ENCODE measurements at regions not wholly inside any gene's neighbourhood (a gene's known extent, or its start where the extent isn't known, plus 50 kb on each side); places are given as distances from the start of the nearest gene placed in this dataset.

DNA sequence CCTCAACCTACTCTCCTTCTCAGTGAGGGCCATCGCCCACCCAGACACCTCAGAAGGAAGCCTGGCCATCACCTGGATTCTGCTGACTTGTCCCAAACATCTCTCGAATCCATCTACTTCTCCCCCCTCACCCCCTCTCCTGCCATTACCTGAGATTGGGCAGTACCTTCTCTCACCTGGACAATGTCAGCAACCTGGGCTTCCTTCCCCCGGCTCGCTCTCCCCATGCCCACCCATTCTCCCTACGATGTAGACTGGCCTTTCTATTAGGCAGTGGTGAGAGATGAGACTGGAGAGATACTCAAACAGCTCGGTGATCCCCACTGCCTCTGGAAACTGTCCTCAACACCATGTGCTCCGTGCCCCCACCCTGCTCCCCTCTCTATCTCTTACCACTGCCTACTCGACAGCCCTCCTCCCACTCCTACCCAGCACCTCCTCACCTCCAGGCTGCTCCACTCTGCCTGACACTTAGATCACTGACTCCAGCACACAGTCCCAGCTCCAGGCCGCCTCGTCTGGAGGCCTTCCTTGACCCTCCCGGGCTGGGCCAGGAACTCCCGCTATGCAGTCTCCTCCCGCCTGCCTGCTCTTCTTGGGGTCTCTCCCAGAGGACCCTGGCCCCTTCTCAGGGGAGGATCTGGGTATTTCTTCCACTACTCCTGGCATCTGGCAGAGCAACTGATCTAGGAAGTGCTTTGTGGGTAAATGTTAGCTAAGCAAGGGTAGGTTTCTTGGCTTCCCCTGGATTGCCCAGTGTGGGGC, 235.8 kb upstream of the NLRP1 start:
- no peak for DNase-seq (ENCODE audit: low spot score)

DNA sequence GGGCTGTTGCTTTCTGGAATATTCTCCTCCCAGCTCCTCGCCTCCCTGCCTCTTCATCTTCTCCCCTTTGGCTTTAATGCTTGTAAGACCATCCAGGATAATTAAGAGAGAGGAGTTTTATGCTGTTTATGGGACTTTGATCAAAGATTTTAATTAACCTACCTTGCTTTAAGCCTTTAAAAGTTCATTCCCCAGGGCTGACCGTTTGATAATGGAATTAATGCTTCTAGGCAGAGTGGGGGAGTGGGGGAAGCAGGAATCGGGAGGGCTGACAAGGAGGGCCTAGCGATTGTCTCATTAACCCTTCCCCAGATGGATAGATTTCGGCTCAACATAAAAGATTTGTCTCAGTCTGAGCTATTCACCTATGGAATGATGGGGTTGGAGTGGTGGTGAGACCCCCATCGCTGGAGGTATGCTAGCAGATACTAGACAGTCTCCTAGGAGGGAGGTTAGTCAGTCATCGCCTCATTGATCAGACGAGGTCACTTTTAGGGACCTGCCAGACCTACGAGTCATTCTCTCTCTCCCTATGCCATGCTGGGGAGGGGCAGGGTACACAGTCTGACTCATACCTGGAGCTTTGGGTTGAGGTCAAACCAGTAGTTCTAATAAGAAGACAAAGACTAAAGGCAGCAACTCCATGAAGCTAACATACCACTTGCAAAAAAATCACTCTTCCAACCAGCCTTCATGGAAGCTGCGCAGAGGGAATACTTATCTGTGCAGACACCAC, 236.6 kb upstream of the NLRP1 start:
- DNase-seq (ENCODE audit: low spot score) = no peak

DNA sequence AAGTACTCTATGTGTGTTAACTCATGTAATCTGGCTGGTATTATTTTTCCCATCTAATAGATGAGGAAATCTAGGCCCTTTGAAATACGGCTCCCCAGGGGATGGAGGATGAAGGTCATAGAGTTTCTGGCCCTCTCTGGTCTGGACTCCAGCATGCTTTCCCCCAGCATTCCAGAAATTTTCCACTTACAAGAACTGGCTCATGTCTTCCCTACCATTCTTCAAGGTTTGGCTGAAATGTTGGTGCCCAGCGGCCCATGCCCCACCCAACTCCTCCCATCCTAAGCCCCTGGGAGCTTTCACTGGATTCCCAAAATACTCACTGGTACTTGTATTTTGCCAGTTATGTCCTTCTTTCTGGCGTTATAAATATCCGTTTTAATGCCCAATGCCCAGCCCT, 237.5 kb upstream of the NLRP1 start:
- DNase-seq (ENCODE audit: low spot score) = no peak

DNA sequence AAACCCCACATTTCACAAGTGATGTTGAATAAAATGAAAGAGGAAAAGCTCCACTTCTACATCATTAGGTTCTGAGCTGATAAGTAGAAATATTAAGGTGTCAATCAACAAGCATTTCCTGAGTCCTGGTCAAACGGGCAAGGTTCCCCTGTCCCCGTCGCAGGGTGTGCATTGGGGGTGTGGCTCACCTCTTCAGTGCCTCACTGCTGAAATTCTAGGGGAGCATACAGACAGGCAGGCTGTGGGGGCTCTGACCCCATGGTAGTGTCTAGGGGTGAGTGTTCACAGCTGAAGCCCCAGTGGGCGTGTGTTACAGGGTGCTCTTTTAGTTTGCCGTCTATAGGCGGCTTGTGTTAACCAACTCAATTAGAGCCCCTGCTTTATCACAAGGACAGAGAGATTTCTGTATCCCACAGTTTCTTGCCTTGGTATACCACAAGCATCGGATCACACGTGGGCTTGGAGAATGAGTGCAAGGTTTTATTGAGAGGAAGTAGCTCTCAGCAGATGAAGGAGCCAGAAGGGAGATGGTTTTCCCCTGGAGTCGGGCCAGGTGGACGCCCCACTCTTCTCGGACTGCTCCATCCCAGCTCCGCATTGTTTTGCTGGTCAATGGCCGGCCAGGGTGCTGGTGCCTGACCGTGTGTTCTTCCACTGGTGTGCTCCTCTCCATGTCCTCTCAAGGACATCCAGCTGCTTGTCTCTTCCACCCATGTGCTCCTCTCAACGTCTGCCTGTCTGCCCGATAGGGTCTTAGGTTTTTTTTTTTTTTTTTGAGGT, 238.2 kb upstream of the NLRP1 start:
- no peak for DNase-seq (ENCODE audit: low spot score)

DNA sequence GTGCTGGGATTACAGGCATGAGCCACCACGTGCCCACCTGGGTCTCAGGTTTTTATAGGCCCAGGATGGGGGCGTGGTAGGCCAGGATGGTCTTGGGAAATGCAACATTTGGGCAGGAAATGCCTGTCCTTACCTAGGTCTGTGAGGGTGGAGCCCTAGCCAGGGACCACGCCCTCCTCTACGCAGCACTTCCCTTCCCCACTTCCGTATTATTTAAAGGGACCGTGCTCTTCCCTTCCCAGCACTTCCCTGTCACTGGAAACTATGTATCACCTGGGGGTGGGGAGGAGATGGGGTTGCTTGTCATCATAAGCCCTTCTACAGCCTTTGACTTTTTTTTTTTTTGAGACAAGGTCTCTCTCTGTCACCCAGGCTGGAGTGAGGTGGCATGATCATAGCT, 238.9 kb upstream of the NLRP1 start:
- no peak for DNase-seq (ENCODE audit: low spot score)

DNA sequence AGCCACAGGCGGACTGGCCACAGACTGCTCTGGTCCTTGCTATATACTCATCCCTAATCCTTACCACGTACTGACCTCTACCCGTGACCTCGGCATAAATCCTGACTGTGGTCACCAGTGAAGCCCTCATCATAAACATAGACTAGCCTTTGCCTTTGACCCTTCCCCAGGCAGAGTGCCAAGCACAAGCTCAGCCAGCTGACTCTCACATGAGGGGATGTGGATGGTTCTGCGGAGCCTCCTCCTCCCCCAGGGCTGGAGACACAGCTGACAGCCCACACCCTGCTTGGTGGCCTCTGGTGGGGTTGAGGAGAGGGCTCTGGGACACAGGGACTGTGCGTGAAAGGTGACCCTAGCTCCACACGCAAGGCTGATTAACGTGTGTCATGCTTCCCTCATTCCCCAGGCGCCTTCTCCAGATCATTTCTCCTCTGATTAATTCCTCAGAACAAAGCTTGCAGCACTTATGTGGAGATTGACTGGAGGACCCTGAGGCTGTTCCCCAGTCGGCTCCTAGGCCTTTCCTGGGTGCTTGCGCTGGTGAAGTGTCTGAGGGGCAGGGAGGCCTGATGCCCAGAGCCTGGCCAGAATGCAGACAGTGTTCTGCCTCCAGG, 241.5 kb upstream of the NLRP1 start:
- DNase-seq (ENCODE audit: low spot score) = no peak

DNA sequence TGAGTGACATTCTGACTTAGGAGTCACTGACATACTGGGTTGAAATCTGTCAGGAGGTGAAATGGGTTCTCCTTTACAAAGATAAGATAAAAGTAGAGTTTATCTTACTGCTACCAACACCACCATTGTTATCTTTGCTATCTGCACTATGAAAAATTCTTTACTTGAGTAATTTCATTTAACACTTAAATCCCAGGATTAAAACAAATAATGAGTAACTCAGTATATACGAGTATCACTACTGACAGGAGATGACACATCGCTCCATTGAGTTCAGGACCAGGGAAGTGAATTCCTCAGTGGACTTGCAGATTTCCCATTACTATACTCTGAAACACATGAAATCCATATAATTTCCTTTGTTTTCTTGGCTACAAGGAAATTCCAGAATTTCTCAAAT, 242.1 kb upstream of the NLRP1 start:
- no peak for DNase-seq (ENCODE audit: low spot score)

DNA sequence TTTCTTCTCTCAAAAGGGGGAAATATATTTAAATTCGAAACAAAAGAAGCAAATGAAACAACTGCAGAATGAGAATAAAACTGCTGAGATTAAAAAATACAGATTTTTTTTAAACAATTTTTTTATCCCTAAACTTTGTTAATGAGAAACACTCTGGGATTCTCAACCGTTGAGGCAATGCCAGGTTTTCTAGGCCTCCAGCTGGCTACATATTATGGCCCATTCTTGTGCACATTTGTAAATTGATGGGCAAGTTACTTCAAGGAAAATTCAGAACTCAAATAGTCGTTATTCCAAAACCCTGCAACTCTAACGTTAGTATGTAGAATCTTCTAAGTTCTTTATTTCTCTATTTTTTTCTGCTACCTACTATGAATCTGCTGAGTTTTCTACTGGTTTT, 239.3 kb upstream of the WSCD1 start:
- DNase-seq (ENCODE audit: low spot score) = no peak

DNA sequence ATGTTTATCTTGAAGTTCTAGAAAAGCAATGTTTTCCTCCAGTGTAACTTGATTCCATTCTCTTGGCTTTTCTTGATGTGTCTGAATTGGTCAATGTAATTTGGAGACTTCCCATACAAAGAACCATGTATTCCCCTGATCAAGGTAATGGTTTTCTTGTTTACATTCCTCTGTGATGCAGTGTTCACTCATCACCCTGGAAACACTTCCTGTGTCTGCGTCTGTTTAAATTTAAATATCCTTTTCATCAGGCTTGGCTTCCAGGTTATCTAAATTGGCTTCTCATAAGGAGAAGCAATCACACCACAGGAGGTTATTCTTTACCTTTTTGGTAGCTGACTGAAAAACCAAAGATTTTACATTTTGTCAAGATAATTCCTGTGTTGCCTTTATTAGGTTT, 237.3 kb upstream of the WSCD1 start:
- no peak for DNase-seq (ENCODE audit: low spot score)

DNA sequence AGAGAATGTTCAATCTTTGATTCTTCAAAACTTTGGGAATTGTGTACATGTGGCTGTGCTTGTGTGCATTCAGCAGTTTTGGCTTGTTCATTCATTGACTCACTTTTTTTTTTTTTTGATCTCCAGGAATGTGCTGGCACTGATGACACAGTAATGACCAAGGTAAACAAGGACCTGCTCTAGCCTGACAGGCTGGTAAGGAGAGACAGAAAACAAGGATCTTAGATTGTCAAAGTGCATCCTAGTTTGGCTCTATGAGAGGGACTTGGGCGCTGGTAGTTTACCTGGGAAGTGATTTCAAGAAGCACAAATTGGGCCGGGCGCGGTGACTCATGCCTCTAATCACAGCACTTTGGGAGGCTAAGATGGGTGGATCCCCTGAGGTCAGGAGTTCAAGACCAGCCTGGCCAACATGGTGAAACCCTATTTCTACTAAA, 233.1 kb upstream of the WSCD1 start:
- DNase-seq (ENCODE audit: low spot score) = no peak

DNA sequence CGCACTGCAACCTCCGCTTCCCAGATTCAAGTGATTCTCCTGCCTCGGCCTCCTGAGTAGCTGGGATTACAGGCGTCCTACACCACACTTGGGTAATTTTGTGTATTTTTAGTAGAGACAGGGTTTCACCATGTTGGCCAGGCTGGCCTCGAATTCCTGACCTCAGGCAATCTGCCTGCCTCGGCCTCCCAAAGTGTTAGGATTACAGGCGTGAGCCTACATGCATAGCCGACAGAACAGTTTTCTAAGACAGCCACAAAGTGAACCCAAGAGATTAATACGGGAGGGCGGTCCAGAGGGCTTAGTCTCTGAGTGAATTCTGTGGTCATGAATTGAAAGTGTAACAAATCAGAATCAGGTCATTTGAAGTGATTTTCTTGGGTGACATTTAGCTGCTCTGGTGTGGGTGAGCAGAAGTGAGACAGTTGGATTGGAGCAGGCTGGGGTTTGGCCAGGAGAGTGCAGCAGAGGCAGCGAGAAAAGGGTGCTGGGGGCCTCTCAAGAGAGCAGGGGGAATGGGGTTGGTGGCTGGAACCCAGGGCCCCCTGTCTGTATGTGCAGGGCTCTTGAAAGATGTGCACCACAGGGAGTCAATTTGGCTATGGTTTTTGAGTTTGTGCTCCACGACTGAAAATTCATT, 231.4 kb upstream of the WSCD1 start:
- no peak for DNase-seq (ENCODE audit: low spot score)

DNA sequence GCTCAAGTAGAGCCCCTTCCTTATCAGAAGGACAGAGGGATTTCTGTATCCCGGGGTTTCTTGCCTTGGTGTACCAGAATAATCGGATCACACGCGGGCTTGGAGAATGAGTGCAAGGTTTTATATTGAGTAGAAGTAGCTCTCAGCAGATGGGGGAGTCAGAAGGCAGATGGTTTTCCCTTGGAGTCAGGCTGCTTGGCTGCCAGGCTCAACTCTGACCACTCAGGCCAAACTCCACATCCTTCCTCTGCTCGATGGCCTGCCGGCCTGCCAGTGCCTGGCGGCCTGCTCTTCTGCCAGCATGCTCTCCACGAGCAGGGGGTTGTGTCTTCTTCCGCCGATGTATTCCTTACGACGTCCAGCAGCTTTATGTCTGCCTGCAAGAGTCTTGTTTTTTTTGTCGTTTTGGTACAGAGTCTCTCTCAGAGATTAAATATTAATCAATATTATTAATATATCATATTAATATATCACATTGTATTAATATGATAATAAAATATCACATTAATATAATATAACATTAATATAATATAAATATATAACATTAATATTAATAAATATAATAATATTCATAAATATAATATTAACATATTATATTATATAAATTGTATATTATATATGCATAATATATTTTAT, 229.2 kb upstream of the WSCD1 start:
- no peak for DNase-seq (ENCODE audit: low spot score)

DNA sequence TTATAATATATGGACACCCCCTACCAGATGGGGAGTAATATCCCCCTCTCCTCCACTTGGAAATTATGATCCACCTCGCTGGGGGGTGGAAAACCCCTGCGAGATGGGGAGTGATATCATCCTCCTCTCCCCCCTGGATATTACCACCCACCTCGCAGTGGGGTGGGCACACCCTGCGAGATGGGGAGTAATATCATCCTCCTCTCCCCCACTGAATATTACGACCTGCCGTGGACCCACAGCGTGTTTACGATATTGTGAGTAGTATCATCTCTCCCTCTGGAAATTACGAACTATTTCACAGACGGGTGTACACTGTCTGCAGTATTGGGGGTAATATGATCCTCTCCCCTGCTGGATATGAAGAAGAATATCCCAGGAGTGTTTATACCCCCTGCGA, 228.3 kb upstream of the WSCD1 start:
- no peak for DNase-seq (ENCODE audit: low spot score)

DNA sequence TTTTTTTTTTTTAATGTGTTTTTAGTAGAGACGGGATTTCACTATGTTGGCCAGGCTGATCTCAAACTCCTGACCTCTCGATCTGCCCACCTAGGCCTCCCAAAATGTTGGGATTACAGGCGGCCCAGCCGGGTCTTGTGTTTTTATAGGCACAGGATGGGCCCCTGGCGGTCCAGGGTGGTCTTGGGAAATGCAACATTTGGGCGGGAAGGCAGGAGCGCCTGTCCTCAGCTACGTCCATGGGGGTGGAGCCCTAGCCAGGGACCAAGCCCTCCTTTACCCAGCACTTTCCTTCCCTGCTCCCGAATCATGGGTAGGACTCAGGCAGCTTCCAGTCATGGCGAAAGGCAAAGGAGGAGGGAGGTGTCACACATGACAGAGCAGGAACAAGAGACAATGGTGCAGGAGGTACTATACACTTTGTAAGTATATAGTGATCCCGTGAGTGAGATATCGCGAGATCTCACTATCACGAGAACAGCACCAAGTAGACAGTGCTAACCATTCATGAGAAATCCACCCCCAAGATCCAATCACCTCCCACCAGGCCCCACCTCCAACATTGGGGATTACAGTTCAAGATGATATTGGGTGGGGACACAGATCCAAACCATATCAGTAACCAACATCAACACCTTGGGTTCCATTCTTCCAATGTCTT, 226.7 kb upstream of the WSCD1 start:
- no peak for DNase-seq (ENCODE audit: low spot score)

DNA sequence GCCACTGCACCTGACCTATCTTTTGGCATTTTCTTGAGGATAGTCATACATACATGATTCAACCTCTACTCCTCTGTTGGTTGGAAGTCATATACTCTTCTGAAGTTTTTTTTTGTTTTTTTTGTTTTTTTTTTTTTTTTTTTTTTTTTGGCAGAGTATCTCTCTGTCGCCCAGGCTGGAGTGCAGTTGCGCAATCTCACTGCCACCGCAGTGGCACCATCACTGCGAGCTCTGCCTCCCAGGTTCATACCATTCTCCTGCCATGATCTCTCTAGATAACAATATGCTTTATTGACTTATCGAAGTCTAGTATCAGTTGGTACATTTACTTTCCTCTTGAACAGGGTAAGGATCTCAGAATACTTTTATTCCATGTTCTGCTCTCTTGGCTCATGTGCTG, 224.2 kb upstream of the WSCD1 start:
- DNase-seq (ENCODE audit: low spot score) = no peak

DNA sequence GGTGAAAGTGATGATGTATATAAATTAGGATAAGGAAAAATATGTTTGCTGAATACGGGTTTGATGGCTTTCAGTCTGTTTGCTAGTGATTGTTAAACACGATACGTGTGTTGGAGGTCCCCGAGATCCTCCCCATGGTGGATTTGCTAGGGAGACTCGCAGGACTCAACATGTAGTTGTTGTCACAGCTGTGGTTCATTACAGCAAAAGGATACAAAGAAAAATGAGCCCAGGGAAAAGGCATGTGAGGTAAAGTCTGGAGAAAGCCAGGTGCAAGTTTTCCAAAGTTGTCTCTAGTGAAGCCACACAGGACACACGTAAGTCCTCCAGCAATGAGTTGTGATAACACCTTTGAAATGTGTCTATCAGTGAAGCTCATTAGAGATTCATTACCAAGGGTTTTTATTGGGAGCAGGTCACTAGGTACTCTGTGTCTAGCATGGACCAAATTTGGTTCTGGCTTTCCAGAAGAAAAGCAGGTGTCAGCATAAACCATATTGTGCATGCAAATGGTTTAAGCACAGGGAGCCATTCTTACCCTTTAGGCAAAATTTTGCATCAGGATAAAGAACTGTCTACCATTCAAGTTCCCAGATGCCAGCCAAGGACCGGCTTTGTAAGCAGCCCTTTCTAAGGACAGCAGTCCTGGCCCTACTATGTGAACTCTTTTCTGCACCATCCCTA, 215.2 kb upstream of the WSCD1 start:
- no peak for DNase-seq (ENCODE audit: low spot score)

DNA sequence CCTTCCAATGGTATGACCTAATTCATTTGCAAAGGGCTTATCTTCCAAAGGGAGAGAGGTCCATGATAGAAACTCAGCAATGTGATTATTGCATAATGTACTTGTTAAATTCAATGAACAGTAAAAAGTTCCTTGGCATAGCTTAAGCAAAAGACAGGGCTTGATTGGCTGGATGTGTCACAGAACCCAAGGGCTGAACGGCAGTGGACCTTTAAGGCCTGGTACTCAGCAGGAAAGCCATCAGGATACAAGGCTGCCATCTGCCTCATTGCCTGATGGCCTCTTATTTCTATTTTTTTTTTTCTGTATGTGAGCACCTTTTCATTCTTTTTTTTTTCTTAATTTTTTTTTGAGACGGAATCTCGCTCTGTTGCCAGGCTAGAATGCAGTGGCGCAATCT, 208.9 kb upstream of the WSCD1 start:
- DNase-seq (ENCODE audit: low spot score) = no peak

DNA sequence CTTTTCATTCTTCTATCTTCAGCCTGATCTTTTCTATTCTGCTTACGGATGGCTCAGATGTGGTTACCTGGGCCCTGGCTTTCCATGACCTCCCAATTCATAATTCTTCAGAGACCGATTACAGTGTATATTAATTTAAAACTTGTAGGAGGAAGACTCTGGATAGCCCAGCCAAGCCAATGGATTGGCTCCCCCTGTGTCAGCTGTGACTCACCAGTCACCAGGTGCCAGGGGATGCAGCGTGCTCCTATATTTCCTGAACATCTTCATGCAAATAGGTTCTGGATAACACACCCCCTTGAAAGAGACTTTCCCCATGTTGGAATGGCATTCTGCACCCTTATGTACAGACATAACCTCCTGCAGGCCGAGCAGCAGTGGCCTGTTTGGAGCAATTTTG, 208.3 kb upstream of the WSCD1 start:
- no peak for DNase-seq (ENCODE audit: low spot score)

DNA sequence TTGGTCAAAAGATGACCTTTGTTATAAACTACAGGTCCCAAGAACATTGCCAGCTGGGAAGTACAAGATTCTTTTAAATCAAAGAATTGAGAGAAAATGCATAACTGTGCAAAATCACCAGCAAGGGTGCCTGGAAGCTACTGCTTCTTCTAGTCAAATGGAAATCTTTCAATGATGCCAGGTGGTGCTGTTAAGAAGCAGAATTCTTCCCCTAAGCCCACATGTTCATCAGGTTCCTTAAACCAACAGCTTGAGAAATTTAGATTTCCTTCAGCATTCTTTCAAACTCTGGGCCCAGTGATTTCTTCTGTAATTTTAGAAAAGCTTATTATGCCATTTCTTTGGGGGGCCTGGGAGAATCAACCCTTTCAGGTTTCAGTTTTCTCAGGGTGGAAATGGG, 207.8 kb upstream of the WSCD1 start:
- DNase-seq (ENCODE audit: low spot score) = no peak

Measured in HuH-7.5 (cell line).